Cardiac fibroblast (primary cell): ENCODE measurements at regions not wholly inside any gene's neighbourhood (a gene's known extent, or its start where the extent isn't known, plus 50 kb on each side); places are given as distances from the start of the nearest gene placed in this dataset.

Experiments used
- DNase-seq, 2 donors: peaks; one replicate each; pipeline versions ENCODE4 v3.0.0 to v3.0.0-alpha.2; 2010; ENCODE audit warnings: low read depth in 2 of 2
- H3K4me3 ChIP-seq, 2 donors: replicated peaks in 1 of 2; 1 replicate in 1 of 2; 2 replicates in 1 of 2; pipeline ENCODE4 v1.5.1; 2011; ENCODE audit warnings: low read depth in 2 of 2, low read length in 2 of 2, mild to moderate bottlenecking in 2 of 2, moderate library complexity in 1 of 2
- CTCF ChIP-seq: IDR thresholded peaks from one replicate; pipeline ENCODE4 v1.5.1; 2011; ENCODE audit warnings: low read depth, mild to moderate bottlenecking, low read length, inconsistent platforms

GRCh38 chr1:209485167-209485566 is 98.3 kb upstream of the CAMK1G start:
- DNase-seq = peak; percentile 61 to 69
- no peak for TF ChIP-seq CTCF
- no peak overlapping the region for H3K4me3 ChIP-seq

- TF ChIP-seq CTCF = no peak
- DNase-seq = no peak
- no peak overlapping the region for H3K4me3 ChIP-seq
Observed at GRCh38 chr1:209485751-209486150, 97.8 kb upstream of the CAMK1G start.

- DNase-seq = peak in 1 of 2 donors; percentile 27
- no peak overlapping the region for H3K4me3 ChIP-seq
- no peak for TF ChIP-seq CTCF
Observed at GRCh38 chr1:209486861-209487593, 96.5 kb upstream of the CAMK1G start.

GRCh38 chr1:209490013-209490412 is 93.5 kb upstream of the CAMK1G start:
- DNase-seq = peak; percentile 26 to 35

GRCh38 chr1:209491031-209491430 is 92.5 kb upstream of the CAMK1G start:
- H3K4me3 ChIP-seq = no peak overlapping the region
- no peak for DNase-seq
- TF ChIP-seq CTCF = no peak

More at GRCh38 chr1:209490013-209490412, 93.5 kb upstream of the CAMK1G start:
- H3K4me3 ChIP-seq = no peak overlapping the region
- TF ChIP-seq CTCF = peak; percentile 34

GRCh38 chr1:209491496-209491895 is 92.0 kb upstream of the CAMK1G start:
- TF ChIP-seq CTCF = no peak

GRCh38 chr1:209491897-209492296 is 91.6 kb upstream of the CAMK1G start:
- H3K4me3 ChIP-seq = no peak overlapping the region
- DNase-seq = no peak
- no peak for TF ChIP-seq CTCF

More at GRCh38 chr1:209491496-209491895, 92.0 kb upstream of the CAMK1G start:
- DNase-seq = no peak
- H3K4me3 ChIP-seq = no peak overlapping the region
